ENCODE measurements at regions not wholly inside any gene's neighbourhood (a gene's known extent, or its start where the extent isn't known, plus 50 kb on each side); places are given as distances from the start of the nearest gene placed in this dataset.
A peak's percentile ranks its signal among the peaks of the same experiment; 100 is the strongest.

DNA sequence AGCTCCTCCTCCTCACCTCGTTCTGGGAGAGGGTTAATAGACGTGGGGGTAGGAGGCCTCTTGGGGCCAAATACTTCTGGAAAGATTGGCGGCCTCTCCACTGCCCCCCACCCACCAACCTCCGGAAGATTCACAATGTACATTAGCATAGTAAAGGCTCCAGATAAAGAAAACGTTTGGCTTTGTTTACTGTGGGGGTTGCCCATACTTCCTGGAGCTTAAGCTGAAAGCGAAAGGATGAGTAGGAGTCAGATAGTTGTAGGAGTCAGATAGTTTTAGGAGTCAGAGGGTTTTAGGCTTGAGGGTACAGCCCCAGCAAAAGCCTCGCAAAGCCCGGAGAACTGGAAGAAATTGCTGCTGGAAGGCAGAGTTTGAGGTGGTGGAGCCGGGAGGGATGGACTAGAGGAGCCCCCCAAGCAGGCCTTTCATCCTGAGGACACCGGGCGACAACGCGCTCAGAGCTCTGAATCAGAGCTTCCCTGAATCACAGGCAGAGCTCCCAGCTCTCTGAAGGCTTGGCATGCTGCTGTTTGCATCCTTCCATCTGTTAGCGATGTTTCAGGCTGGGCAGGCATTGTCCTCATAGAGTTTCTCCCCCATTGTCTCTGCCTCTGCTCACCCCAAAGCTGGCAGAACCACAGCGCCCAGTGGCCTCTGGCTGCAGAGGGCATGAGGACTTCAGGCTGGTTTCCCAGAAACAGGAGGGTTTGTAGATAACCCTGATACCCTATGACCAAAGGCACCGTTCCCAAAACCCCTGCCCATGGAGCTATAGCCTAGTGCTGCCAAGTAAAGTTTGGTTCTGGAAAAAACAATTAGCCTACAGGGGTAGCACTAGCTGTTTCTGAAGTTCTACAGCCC lies 280.7 kb downstream of the BCOR start:
- Histone ChIP-seq H3K36me3 (ENCODE audit: control insufficient read depth, insufficient read depth, low read length) (no peaks in the 10 kb centered on the region), H3K4me3 (ENCODE audit: low read depth, low read length) (no peak overlapping the region), H3K4me1 (peaks cover 28% of the 10 kb centered on the region), H3K27me3 (replicated peaks; ENCODE audit: control insufficient read depth, insufficient read depth, low read length) (no peaks in the 10 kb centered on the region), H3K9me3 (no peaks in the 10 kb centered on the region)
- Mint-ChIP-seq H3K27ac (ENCODE audit: unreplicated experiment) (no peak overlapping the region), H3K4me3 (ENCODE audit: unreplicated experiment) (no peak overlapping the region), H3K4me1 (ENCODE audit: low read depth, unreplicated experiment) (no peaks in the 10 kb centered on the region), H3K27me3 (ENCODE audit: insufficient read depth, unreplicated experiment) (no peaks in the 10 kb centered on the region), H3K9me3 (ENCODE audit: unreplicated experiment) (no peaks in the 10 kb centered on the region), H3K36me3 (ENCODE audit: insufficient read depth, unreplicated experiment) (no peaks in the 10 kb centered on the region)
- intact Hi-C loops (cut with micrococcal nuclease; ENCODE audit: unreplicated experiment): loop anchor here (10.0 kb wide), 1 partner anchor 158 kb away; no protein-coding TSS in a partner anchor
- TF ChIP-seq, protein P1, sequence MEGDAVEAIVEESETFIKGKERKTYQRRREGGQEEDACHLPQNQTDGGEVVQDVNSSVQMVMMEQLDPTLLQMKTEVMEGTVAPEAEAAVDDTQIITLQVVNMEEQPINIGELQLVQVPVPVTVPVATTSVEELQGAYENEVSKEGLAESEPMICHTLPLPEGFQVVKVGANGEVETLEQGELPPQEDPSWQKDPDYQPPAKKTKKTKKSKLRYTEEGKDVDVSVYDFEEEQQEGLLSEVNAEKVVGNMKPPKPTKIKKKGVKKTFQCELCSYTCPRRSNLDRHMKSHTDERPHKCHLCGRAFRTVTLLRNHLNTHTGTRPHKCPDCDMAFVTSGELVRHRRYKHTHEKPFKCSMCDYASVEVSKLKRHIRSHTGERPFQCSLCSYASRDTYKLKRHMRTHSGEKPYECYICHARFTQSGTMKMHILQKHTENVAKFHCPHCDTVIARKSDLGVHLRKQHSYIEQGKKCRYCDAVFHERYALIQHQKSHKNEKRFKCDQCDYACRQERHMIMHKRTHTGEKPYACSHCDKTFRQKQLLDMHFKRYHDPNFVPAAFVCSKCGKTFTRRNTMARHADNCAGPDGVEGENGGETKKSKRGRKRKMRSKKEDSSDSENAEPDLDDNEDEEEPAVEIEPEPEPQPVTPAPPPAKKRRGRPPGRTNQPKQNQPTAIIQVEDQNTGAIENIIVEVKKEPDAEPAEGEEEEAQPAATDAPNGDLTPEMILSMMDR (IDR thresholded peaks at IDR 0.05; ENCODE audit: insufficient read depth in 1 of 2, low read depth in 1 of 2, low read length in 1 of 2, severe bottlenecking in 1 of 2, unreplicated experiment in 1 of 2): no peak
- no TSS peak for BruUV-seq (replicated peaks)
- ChIA-PET POLR2A (no interaction called here), CTCF (no interaction called here)
- DNase-seq: peak in 1 of 2 experiments; percentile 50

DNA sequence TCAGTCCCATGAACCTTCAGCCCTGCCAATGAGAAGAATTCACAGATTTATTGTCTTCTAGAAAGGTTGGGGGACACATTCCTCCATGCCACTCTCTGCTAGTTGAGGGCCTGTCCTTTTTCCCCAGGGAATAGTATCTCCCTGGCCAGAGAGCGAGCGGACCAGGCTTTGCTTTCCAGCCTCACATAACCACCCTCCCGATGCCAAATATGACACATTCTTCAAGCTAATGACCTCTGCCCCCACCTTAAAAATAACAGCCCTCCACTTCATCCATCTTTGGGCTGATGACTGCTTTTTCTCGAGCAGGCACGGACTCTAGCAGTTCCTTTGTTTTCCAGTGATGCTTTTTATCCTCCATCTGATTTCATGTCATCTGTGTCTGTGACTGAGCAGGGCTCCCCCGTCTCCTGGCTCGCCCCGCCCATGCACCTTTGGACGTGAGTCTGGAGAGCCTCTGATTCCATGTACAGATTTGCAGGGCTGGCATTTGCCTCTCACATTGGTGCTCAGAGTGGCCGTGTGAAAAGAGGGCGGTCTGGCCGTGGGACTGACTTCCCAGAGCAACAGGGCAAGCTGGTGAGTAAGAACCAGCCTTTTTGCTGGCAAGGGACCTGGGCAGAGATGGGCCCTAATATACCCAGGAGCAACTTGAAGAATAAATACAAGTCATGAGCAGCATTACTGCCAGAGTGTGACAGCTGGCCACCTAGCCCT lies 279.8 kb downstream of the BCOR start:
- Mint-ChIP-seq H3K4me1 (ENCODE audit: low read depth, unreplicated experiment) (no peaks in the 10 kb centered on the region), H3K36me3 (ENCODE audit: insufficient read depth, unreplicated experiment) (no peaks in the 10 kb centered on the region), H3K9me3 (ENCODE audit: unreplicated experiment) (no peaks in the 10 kb centered on the region), H3K27ac (ENCODE audit: unreplicated experiment) (no peak overlapping the region), H3K4me3 (ENCODE audit: unreplicated experiment) (no peak overlapping the region), H3K27me3 (ENCODE audit: insufficient read depth, unreplicated experiment) (no peaks in the 10 kb centered on the region)
- TF ChIP-seq, protein P1 (IDR thresholded peaks at IDR 0.05; ENCODE audit: insufficient read depth in 1 of 2, low read depth in 1 of 2, low read length in 1 of 2, severe bottlenecking in 1 of 2, unreplicated experiment in 1 of 2): no peak
- H3K36me3 ChIP-seq (ENCODE audit: control insufficient read depth, insufficient read depth, low read length): no peaks in the 10 kb centered on the region
- H3K9me3 ChIP-seq: no peaks in the 10 kb centered on the region
- intact Hi-C loops (cut with micrococcal nuclease; ENCODE audit: unreplicated experiment): loop anchor here (10.0 kb wide), 1 partner anchor 157 kb away; no protein-coding TSS in a partner anchor
- ChIA-PET POLR2A (no interaction called here), CTCF (no interaction called here)
- no TSS peak for BruUV-seq (replicated peaks)
- peaks cover 28% of the 10 kb centered on the region for H3K4me1 ChIP-seq
- no peaks in the 10 kb centered on the region for H3K27me3 ChIP-seq (replicated peaks; ENCODE audit: control insufficient read depth, insufficient read depth, low read length)
- DNase-seq: no peak
- H3K4me3 ChIP-seq (ENCODE audit: low read depth, low read length): no peak overlapping the region

DNA sequence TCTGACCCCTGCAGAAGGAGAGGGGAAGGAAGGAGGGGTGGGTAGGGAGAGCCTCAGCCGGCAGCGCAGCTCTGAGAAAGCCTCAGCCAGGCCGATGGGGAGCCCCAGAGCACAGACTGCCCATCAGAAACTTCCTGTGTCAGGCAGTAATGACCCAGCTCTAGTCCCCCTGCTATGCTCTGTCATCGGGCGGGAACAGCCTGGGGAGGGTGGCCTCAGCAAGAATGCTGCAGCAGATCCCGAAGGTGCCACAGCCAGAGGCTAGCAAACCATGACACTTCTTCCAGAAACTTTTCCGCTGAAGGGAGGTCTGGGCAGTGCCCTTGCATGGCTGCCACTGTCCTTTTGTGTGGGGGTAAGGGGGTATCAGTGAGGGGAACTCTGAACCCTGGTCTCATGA lies 279.0 kb downstream of the BCOR start:
- ChIA-PET CTCF (interaction anchor here (0.5 kb wide), 1 partner anchor 59 kb away, joined by 5 read pairs; no protein-coding TSS in a partner anchor), POLR2A (no interaction called here)
- no peaks in the 10 kb centered on the region for H3K36me3 Mint-ChIP-seq (ENCODE audit: insufficient read depth, unreplicated experiment)
- TF ChIP-seq, protein P1 (IDR thresholded peaks at IDR 0.05; ENCODE audit: insufficient read depth in 1 of 2, low read depth in 1 of 2, low read length in 1 of 2, severe bottlenecking in 1 of 2, unreplicated experiment in 1 of 2): no peak
- no peaks in the 10 kb centered on the region for H3K4me1 Mint-ChIP-seq (ENCODE audit: low read depth, unreplicated experiment)
- peaks cover 28% of the 10 kb centered on the region for H3K4me1 ChIP-seq
- no peaks in the 10 kb centered on the region for H3K27me3 ChIP-seq (replicated peaks; ENCODE audit: control insufficient read depth, insufficient read depth, low read length)
- no peak for DNase-seq
- no peak overlapping the region for H3K27ac Mint-ChIP-seq (ENCODE audit: unreplicated experiment)
- H3K27me3 Mint-ChIP-seq (ENCODE audit: insufficient read depth, unreplicated experiment): no peaks in the 10 kb centered on the region
- intact Hi-C loops (cut with micrococcal nuclease; ENCODE audit: unreplicated experiment): loop anchor here (10.0 kb wide), 1 partner anchor 156 kb away; no protein-coding TSS in a partner anchor
- no TSS peak for BruUV-seq (replicated peaks)
- no peak overlapping the region for H3K4me3 Mint-ChIP-seq (ENCODE audit: unreplicated experiment)
- no peaks in the 10 kb centered on the region for H3K36me3 ChIP-seq (ENCODE audit: control insufficient read depth, insufficient read depth, low read length)
- no peaks in the 10 kb centered on the region for H3K9me3 ChIP-seq
- H3K4me3 ChIP-seq (ENCODE audit: low read depth, low read length): no peak overlapping the region
- H3K9me3 Mint-ChIP-seq (ENCODE audit: unreplicated experiment): no peaks in the 10 kb centered on the region

All from Caco-2 (cell line).